Stimulated activated naive CD8-positive, alpha-beta T cell treated with anti-CD3 and anti-CD28 coated beads, Interleukin-15, Interleukin-2, amounts not matched to agents 100 ng/mL and 50 ng/mL, for 24 hours (primary cell): ENCODE measurements at regions not wholly inside any gene's neighbourhood (a gene's known extent, or its start where the extent isn't known, plus 50 kb on each side); places are given as distances from the start of the nearest gene placed in this dataset.

Experiments
- H3K27ac Mint-ChIP-seq: one replicate; pipeline ENCODE4 v1.8.0; 2021; ENCODE audit warnings: mild to moderate bottlenecking, mixed read lengths
- H3K27me3 Mint-ChIP-seq: one replicate; pipeline ENCODE4 v1.8.0; 2021; ENCODE audit warnings: mixed read lengths
- H3K36me3 Mint-ChIP-seq: one replicate; pipeline ENCODE4 v1.8.0; 2021; ENCODE audit warnings: low read depth, mixed read lengths
- H3K4me1 Mint-ChIP-seq: one replicate; pipeline ENCODE4 v1.8.0; 2021; ENCODE audit warnings: low read depth, mixed read lengths
- H3K4me3 Mint-ChIP-seq: one replicate; pipeline ENCODE4 v1.8.0; 2021; ENCODE audit warnings: mild to moderate bottlenecking, mixed read lengths
- H3K9me3 Mint-ChIP-seq: one replicate; pipeline ENCODE4 v1.8.0; 2021; ENCODE audit warnings: mixed read lengths

DNA sequence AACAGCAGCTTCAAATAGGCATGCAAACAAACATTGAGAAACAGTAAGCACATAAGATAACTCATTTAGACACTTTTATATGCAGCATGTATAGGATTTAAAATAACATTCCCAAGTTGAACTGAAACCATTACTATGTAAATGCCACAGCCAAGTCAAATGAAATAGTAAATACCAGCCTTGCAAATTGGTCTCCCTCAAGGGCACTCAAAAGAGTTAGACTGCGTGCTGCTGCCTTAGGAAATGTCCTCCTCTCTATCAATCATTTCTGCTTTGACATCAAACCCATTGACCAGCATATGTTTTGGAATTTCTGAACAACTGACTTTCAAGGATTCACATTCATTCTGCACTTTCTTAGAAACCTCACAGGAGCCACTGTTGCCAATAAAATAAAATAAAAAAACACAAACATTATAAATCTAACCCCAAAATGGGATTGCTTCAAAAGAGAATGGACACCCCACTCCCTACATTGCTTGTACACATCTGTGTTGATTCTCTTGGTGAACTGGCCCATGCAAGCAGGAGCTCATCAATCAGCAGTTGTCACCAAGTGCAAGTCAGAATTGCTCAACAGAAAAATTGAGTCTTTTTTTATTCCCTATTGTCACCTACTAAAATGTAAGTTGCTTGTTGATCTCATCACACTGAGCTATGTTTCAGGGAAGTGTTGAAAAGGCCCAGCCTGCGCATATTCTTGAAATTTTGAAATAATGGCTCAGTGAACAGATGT lies 256.2 kb downstream of the DAD1 start:
- Mint-ChIP-seq H3K4me3 (no peak overlapping the region), H3K9me3 (no peaks in the 10 kb centered on the region), H3K36me3 (no peaks in the 10 kb centered on the region), H3K4me1 (peaks cover 3% of the 10 kb centered on the region), H3K27me3 (no peaks in the 10 kb centered on the region), H3K27ac (no peak overlapping the region)

GRCh38 chr14:22329371-22329770 lies 259.7 kb downstream of the DAD1 start:
- Mint-ChIP-seq H3K4me3 (no peak overlapping the region), H3K27me3 (no peaks in the 10 kb centered on the region), H3K27ac (no peak overlapping the region), H3K4me1 (no peaks in the 10 kb centered on the region), H3K9me3 (no peaks in the 10 kb centered on the region), H3K36me3 (no peaks in the 10 kb centered on the region)

- no peak overlapping the region for H3K4me3 Mint-ChIP-seq
- no peaks in the 10 kb centered on the region for H3K9me3 Mint-ChIP-seq
- no peaks in the 10 kb centered on the region for H3K36me3 Mint-ChIP-seq
- no peaks in the 10 kb centered on the region for H3K4me1 Mint-ChIP-seq
- H3K27me3 Mint-ChIP-seq, result no peaks in the 10 kb centered on the region
- no peak overlapping the region for H3K27ac Mint-ChIP-seq
These were observed 263.2 kb downstream of the DAD1 start for GRCh38 chr14:22325676-22326400.

- Mint-ChIP-seq H3K9me3 (no peaks in the 10 kb centered on the region), H3K36me3 (no peaks in the 10 kb centered on the region), H3K4me3 (peak overlapping the region; percentile 51), H3K4me1 (no peaks in the 10 kb centered on the region), H3K27ac (no peak overlapping the region), H3K27me3 (no peaks in the 10 kb centered on the region)
These were observed 268.7 kb downstream of the DAD1 start for GRCh38 chr14:22320362-22320750.

DNA sequence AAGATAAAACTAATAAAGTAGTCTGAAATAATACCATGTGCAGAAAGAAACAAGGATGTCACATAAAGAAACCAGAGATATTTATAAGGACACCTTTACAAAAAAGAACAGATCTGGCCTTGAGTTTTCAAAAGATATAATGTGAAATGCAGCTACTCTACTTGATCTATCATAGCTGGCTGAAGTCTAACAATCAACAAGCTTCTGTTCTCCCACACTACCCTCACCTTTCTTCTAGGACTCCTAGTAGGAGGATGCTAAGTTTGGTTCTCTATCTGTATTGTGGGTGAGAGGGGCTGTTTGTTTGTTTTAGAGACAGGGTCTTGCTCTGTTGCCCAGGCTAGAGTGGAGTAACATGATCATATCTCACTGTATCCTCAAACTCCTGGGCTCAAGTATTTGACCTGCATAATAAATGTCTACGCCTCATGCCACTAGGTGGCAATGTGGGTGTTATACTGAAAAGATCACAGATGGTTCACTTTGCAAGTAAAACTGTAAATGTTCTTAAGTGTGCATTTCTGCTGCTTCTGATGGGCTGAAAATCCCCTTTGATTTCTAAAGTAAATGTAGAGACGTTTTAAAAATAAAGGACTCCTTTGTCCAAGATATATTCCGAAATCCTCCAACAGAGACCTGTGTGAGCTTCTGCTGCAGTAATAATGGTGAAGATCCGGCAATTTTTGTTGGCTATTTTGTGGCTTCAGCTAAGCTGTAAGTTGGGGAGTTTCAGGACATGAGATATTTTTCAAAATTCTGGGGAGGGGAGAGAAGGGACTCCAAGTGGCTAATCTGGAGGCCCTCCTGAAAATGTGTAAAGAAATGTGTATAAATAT lies 269.3 kb downstream of the DAD1 start:
- H3K9me3 Mint-ChIP-seq, result no peaks in the 10 kb centered on the region
- peak overlapping the region; percentile 51 for H3K4me3 Mint-ChIP-seq
- no peaks in the 10 kb centered on the region for H3K4me1 Mint-ChIP-seq
- H3K27ac Mint-ChIP-seq, result no peak overlapping the region
- no peaks in the 10 kb centered on the region for H3K36me3 Mint-ChIP-seq
- H3K27me3 Mint-ChIP-seq, result no peaks in the 10 kb centered on the region

DNA sequence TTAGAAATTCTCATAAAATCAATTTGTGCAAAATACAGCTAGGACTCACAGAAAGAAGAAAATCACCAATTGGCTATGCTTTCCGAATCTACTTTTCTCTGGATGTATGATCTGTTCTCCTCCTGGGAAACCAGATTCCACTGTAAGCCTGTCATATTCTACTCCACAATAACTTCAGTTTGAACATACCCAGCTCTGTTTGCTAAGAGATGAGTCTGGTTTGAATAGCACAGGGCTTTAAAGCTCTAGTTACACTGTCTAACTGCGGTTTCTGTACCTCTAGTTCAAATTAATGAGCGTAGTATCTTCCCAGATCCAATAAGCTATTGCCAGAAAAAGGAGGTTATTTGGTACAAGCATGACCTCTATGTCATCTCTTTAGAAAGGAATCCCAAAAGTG lies 270.1 kb downstream of the DAD1 start:
- Mint-ChIP-seq H3K27me3 (no peaks in the 10 kb centered on the region), H3K4me3 (no peak overlapping the region), H3K27ac (no peak overlapping the region)

DNA sequence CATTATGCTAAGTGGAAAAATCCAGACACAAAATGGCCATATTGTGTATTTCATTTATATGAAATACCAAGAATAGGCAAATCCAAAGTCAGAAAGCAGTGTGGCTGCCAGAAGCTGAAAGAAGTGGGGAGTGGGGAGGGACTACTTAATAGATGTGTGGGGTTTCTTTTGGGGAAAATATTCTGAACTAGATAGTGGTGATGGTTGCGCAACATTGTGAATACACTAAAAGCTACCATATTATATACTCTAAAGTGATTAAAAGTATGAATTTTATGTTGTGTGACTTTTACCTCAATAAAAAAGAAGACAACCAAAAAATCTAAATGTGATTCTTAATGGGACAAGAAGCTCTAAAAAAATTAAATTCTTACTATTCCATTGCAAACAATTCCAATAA lies 272.6 kb downstream of the DAD1 start:
- H3K4me1 Mint-ChIP-seq, result no peaks in the 10 kb centered on the region
- H3K4me3 Mint-ChIP-seq, result no peak overlapping the region
- H3K36me3 Mint-ChIP-seq, result no peaks in the 10 kb centered on the region
- no peak overlapping the region for H3K27ac Mint-ChIP-seq
- no peaks in the 10 kb centered on the region for H3K27me3 Mint-ChIP-seq
- H3K9me3 Mint-ChIP-seq, result no peaks in the 10 kb centered on the region

More for the DNA sequence above, 270.1 kb downstream of the DAD1 start:
- Mint-ChIP-seq H3K36me3 (no peaks in the 10 kb centered on the region), H3K9me3 (no peaks in the 10 kb centered on the region), H3K4me1 (no peaks in the 10 kb centered on the region)

DNA sequence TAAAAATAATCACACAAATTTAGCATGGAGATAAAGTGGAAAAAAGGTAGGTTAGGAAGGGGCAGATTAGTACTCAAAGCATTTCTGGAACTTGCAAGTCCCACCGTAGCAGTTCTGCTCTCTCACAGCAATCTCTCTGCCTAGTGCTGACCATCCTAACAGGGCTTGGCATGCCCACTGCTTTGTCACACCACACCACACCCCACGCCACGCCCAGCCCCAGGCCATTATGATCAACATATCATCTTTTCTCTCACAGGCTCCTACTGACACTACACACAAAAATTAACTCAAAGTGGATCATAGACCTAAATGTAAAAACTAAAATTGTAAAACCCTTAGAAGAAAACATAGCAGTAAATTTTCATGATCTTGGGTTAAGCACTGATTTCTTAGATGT lies 273.7 kb downstream of the DAD1 start:
- Mint-ChIP-seq H3K27ac (no peak overlapping the region), H3K36me3 (no peaks in the 10 kb centered on the region), H3K9me3 (no peaks in the 10 kb centered on the region), H3K4me3 (no peak overlapping the region), H3K27me3 (no peaks in the 10 kb centered on the region), H3K4me1 (no peaks in the 10 kb centered on the region)

- peak overlapping the region; percentile 17 for H3K4me3 Mint-ChIP-seq
- H3K9me3 Mint-ChIP-seq, result no peaks in the 10 kb centered on the region
- H3K4me1 Mint-ChIP-seq, result no peaks in the 10 kb centered on the region
- H3K27ac Mint-ChIP-seq, result peak overlapping the region; percentile 31
- H3K27me3 Mint-ChIP-seq, result no peaks in the 10 kb centered on the region
- H3K36me3 Mint-ChIP-seq, result no peaks in the 10 kb centered on the region
These were observed 274.7 kb downstream of the DAD1 start for GRCh38 chr14:22314183-22314820.

GRCh38 chr14:22313172-22313801 lies 275.7 kb downstream of the DAD1 start:
- H3K4me1 Mint-ChIP-seq, result no peaks in the 10 kb centered on the region
- H3K9me3 Mint-ChIP-seq, result no peaks in the 10 kb centered on the region

DNA sequence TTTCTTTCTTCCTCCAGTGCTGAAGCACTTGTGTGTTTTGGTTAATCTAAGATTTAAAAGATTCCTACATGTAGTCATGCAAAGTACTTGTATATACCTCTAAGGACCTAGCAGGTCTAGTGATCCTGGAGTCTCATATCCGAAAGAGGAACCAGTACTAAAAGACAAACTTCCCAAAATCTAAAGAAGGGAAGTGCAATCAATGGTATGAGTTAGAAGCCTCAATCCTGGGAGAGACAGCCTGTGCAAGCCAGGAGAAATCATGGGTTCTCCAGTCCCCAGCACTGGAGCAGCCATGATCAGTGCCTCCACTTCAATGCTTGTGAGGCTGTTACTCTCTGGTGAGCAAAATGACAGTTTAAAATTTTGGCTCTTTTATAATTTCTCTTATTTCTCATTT lies 277.4 kb downstream of the DAD1 start:
- no peak overlapping the region for H3K27ac Mint-ChIP-seq
- H3K4me3 Mint-ChIP-seq, result no peak overlapping the region
- H3K4me1 Mint-ChIP-seq, result no peaks in the 10 kb centered on the region
- no peaks in the 10 kb centered on the region for H3K36me3 Mint-ChIP-seq
- no peaks in the 10 kb centered on the region for H3K9me3 Mint-ChIP-seq
- no peaks in the 10 kb centered on the region for H3K27me3 Mint-ChIP-seq

More at GRCh38 chr14:22313172-22313801, 275.7 kb downstream of the DAD1 start:
- no peaks in the 10 kb centered on the region for H3K36me3 Mint-ChIP-seq
- H3K27ac Mint-ChIP-seq, result no peak overlapping the region
- H3K27me3 Mint-ChIP-seq, result no peaks in the 10 kb centered on the region
- no peak overlapping the region for H3K4me3 Mint-ChIP-seq

DNA sequence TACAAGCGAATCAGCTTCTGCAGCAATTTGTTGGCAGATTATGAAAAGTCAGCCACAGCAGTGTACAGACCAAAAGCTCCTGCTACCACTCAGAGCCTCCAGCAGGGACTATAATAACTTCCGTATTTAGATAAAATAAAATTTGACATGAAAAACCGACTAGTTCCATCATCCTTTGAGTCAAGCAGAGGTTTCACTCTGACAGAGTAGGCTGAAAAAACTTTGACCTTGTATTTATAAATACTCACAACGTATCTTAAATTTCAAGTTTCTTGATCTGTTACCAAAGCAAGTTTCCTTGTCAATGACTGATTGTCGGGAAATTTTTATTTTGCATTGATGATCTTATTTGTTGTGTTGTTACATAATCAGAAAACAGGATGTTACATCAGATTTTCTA lies 283.4 kb downstream of the DAD1 start:
- Mint-ChIP-seq H3K36me3 (no peaks in the 10 kb centered on the region), H3K4me1 (no peaks in the 10 kb centered on the region), H3K27me3 (no peaks in the 10 kb centered on the region), H3K9me3 (no peaks in the 10 kb centered on the region), H3K4me3 (no peak overlapping the region), H3K27ac (peak overlapping the region; percentile 11)

DNA sequence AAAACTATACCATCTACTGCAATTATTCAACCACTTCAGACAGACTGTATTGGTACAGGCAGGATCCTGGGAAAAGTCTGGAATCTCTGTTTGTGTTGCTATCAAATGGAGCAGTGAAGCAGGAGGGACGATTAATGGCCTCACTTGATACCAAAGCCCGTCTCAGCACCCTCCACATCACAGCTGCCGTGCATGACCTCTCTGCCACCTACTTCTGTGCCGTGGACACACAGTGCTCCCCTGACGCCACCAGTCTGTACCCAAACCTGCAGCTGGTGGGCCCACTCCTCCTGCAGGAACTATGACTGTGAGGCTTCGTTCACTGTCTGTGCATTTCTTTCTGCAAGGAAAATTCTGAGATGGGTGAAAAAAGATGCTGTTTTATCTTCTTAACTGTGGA lies 284.7 kb downstream of the DAD1 start:
- no peaks in the 10 kb centered on the region for H3K36me3 Mint-ChIP-seq
- H3K27me3 Mint-ChIP-seq, result no peaks in the 10 kb centered on the region
- peak overlapping the region; percentile 63 for H3K4me3 Mint-ChIP-seq
- peak overlapping the region; percentile 11 for H3K27ac Mint-ChIP-seq
- H3K9me3 Mint-ChIP-seq, result no peaks in the 10 kb centered on the region
- no peaks in the 10 kb centered on the region for H3K4me1 Mint-ChIP-seq

GRCh38 chr14:22303589-22304195 lies 285.3 kb downstream of the DAD1 start:
- Mint-ChIP-seq H3K9me3 (no peaks in the 10 kb centered on the region), H3K4me1 (no peaks in the 10 kb centered on the region), H3K36me3 (no peaks in the 10 kb centered on the region), H3K27ac (no peak overlapping the region), H3K4me3 (peak overlapping the region; percentile 63), H3K27me3 (no peaks in the 10 kb centered on the region)
